K562 (cell line): ENCODE measurements at regions not wholly inside any gene's neighbourhood (a gene's known extent, or its start where the extent isn't known, plus 50 kb on each side); places are given as distances from the start of the nearest gene placed in this dataset.

Experiments
- ATAC-seq: fragments of 200-7000 bp; cut with Tn5 transposase; 3 replicates; pipeline ENCODE4 v1.9.1; 2020; ENCODE audit warnings: moderate library complexity
- BruUV-seq: library from RNA; stranded (reverse); fragments of 400-500 nt; replicated peaks from 2 replicates; lab custom pipeline; 2021; lab: Mats Ljungman, UMichigan
- CTCF ChIA-PET: fragments of 300-600 bp; formaldehyde crosslinking; extraction: SDS; loops from one replicate; lab custom pipeline; 2021; ENCODE audit warnings: low intra/inter-chr PET ratio; lab: Yijun Ruan, JAX
- POLR2A ChIA-PET: fragments of 300-600, 350-650 bp; sonication (Branson Sonifier 250); formaldehyde crosslinking; extraction: SDS; loops from one replicate; lab custom pipeline; 2021; ENCODE audit warnings: antibody characterized with exemption, inconsistent platforms; lab: Yijun Ruan, JAX
- DNase-seq, 4 experiments: peaks; one replicate each; pipeline versions ENCODE4 v3.0.0 to v3.0.0-alpha.2; 2011 to 2018; ENCODE audit warnings: low spot score in 3 of 4, mixed read lengths in 3 of 4; ENCODE audit errors: extremely low read depth in 1 of 4
- FAIRE-seq: peaks from 2 replicates; lab custom pipeline; 2011; peaks lifted over from hg19 to GRCh38; lab: Jason Lieb, UNC
- H2AFZ ChIP-seq: 2 replicates; pipeline ENCODE4 v1.6.0; 2011; ENCODE audit warnings: low read depth, low read length, control low read depth, inconsistent platforms
- H3K27ac ChIP-seq: fragments of 200-600 bp; 3 replicates; pipeline ENCODE4 v1.8.0; 2011; ENCODE audit warnings: low read depth, mild to moderate bottlenecking, control low read depth, inconsistent platforms, low read length, moderate library complexity, mixed read lengths; ENCODE audit errors: extremely low read depth
- H3K27me3 ChIP-seq, 2 experiments: fragments of 300-600 bp in 1 of 2; 2 replicates in 1 of 2; 3 replicates in 1 of 2; pipeline versions ENCODE4 v1.6.0 to v1.8.0; 2011; ENCODE audit warnings: inconsistent platforms in 2 of 2, low read length in 2 of 2, mild to moderate bottlenecking in 1 of 2, mixed read lengths in 1 of 2, moderate library complexity in 1 of 2; ENCODE audit not compliant: control insufficient read depth in 2 of 2, insufficient read depth in 2 of 2
- H3K36me3 ChIP-seq: fragments of 300-600 bp; 3 replicates; pipeline ENCODE4 v1.8.0; 2011; ENCODE audit warnings: mild to moderate bottlenecking, low read length, inconsistent platforms; ENCODE audit not compliant: control insufficient read depth, insufficient read depth
- H3K4me1 ChIP-seq, 2 experiments: fragments of 200-600 bp in 1 of 2; replicated peaks in 1 of 2; 2 replicates in 1 of 2; 3 replicates in 1 of 2; pipeline versions ENCODE4 v1.5.1 to v1.8.0; 2011; ENCODE audit warnings: inconsistent platforms in 2 of 2, low read length in 2 of 2, mild to moderate bottlenecking in 1 of 2, mixed read lengths in 1 of 2, moderate library complexity in 1 of 2; ENCODE audit not compliant: control insufficient read depth in 2 of 2, insufficient read depth in 2 of 2
- H3K4me2 ChIP-seq: 2 replicates; pipeline ENCODE4 v1.6.1; 2011; ENCODE audit warnings: low read length, control low read depth, inconsistent platforms, mixed read lengths; ENCODE audit not compliant: insufficient read depth
- H3K4me3 ChIP-seq: fragments of 200-600 bp; sonication (generic), shearing (Covaris generic); 2 replicates; pipeline ENCODE4 v1.5.1; 2016; ENCODE audit warnings: control low read depth, inconsistent platforms
- H3K79me2 ChIP-seq: fragments of 200-600 bp; 3 replicates; pipeline ENCODE4 v1.8.0; 2011; ENCODE audit warnings: low read length, inconsistent platforms; ENCODE audit not compliant: control insufficient read depth, insufficient read depth
- H3K9ac ChIP-seq, 2 experiments: 2 replicates each; pipeline versions ENCODE4 v1.6.0 to v1.6.1; 2011; ENCODE audit warnings: low read depth in 2 of 2, low read length in 2 of 2, control low read depth in 1 of 2, inconsistent platforms in 1 of 2, mild to moderate bottlenecking in 1 of 2, mixed read lengths in 1 of 2; ENCODE audit not compliant: insufficient read depth in 1 of 2
- H3K9me1 ChIP-seq: one replicate; pipeline ENCODE4 v1.6.0; 2011; ENCODE audit warnings: inconsistent platforms, mild to moderate bottlenecking, low read length, moderate library complexity; ENCODE audit not compliant: control insufficient read depth, insufficient read depth
- H3K9me3 ChIP-seq: replicated peaks from 2 replicates; pipeline ENCODE4 v1.5.1; 2011; ENCODE audit warnings: low read depth, low read length, inconsistent platforms; ENCODE audit not compliant: control insufficient read depth, insufficient read depth
- H4K20me1 ChIP-seq: replicated peaks from 2 replicates; pipeline ENCODE4 v1.6.1; 2011; ENCODE audit warnings: low read length, inconsistent platforms, mixed read lengths; ENCODE audit not compliant: control insufficient read depth, insufficient read depth
- FOXP1 ChIP-seq: sonication (generic); formaldehyde crosslinking; IDR thresholded peaks from 2 replicates; pipeline ENCODE4 v1.8.0; 2022; ENCODE audit warnings: mild to moderate bottlenecking, missing genetic modification reagents
- HDAC1 ChIP-seq, 2 experiments: fragments of 450-650 bp; IDR thresholded peaks; 2 replicates each; pipeline ENCODE4 v1.6.1; 2016 to 2017; ENCODE audit warnings: inconsistent platforms in 1 of 2, mild to moderate bottlenecking in 1 of 2, moderate library complexity in 1 of 2
- IRF2 ChIP-seq: sonication (generic); formaldehyde crosslinking; IDR thresholded peaks from 2 replicates; pipeline ENCODE4 v1.8.1; 2022; ENCODE audit warnings: mild to moderate bottlenecking, missing genetic modification reagents
- NFXL1 ChIP-seq: fragments of 450-650 bp; formaldehyde crosslinking; IDR thresholded peaks from 2 replicates; pipeline ENCODE4 v1.4.0; 2021; ENCODE audit warnings: mild to moderate bottlenecking
- RBM25 ChIP-seq: fragments of 200-400 bp; formaldehyde crosslinking; IDR thresholded peaks from 2 replicates; pipeline ENCODE4 v1.6.1; 2018; ENCODE audit warnings: low read length, low read depth, moderate library complexity; ENCODE audit not compliant: severe bottlenecking
- SMAD3 ChIP-seq: fragments of 450-650 bp; formaldehyde crosslinking; conservative IDR thresholded peaks from 2 replicates; pipeline ENCODE4 v1.4.0; 2020; ENCODE audit warnings: mild to moderate bottlenecking
- SRSF9 ChIP-seq: fragments of 200-400 bp; formaldehyde crosslinking; IDR thresholded peaks from 2 replicates; pipeline ENCODE4 v1.6.1; 2017; ENCODE audit warnings: low read depth, low read length, borderline replicate concordance
- ZFP36 ChIP-seq: fragments of 150-350 bp; IDR thresholded peaks from 2 replicates; pipeline ENCODE4 v1.6.1; 2018; ENCODE audit warnings: low read length, low read depth; ENCODE audit not compliant: partially characterized antibody
- WGBS: fragments of 100-300 bp; shearing (Covaris generic); methylation state at CpG from one replicate; pipeline ENCODE4 v1.1.6; 2016; ENCODE audit warnings: low coverage, mixed read lengths; ENCODE audit not compliant: insufficient coverage; ENCODE audit errors: missing lambda C conversion rate; 5-methylcytosine and 5-hydroxymethylcytosine counted together
- in situ Hi-C: fragments of 300-500 bp; cut with MboI; formaldehyde crosslinking; loops from 4 replicates; pipeline ENCODE4 v1.15.0; 2018; ENCODE audit warnings: inconsistent platforms, mixed read lengths
- intact Hi-C: fragments of 100-400 bp; cut with micrococcal nuclease; formaldehyde crosslinking; loops from 2 replicates; pipeline ENCODE4 v1.14.2; 2022
- TF ChIP-seq, protein P1 (sequence below): IDR thresholded peaks from 2 replicates; pipeline ENCODE4 v1.6.1; 2016; ENCODE audit warnings: missing genetic modification characterization, missing compliant biosample characterization

DNA sequence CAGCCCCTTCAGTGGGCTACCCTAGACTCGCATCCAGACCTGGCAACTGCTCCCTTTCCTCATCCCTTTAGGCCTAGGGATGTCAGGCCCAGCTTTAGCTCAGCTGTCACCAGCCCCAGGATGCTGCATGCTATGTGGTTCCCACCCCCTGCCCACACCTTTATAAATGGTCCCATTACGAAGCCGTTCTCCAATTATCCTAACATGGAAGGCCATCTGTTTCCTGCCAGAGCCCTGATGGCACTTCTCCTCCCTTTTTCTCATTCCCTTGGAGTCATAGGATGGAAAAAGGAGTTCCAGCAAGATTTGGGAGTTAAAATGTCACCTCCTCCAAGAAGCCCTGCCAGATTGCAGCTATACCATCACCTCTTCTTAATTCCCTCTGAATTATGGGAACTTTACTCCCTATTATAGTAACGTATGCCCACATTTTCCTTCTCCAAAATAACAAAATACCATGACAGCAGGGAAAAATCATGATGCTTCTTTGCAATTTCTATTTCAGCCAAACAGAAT lies 205.0 kb upstream of the GRIK3 start:
- no peak for ATAC-seq
- TF ChIP-seq ZFP36 (peak; percentile 91), RBM25 (peak; percentile 50), SMAD3 (CRISPR knock-in tag) (no peak)
- TF ChIP-seq, all 486 proteins: peak for 2
- no peak overlapping the region for H3K27ac ChIP-seq
- intact Hi-C loops (no loop called here), in situ Hi-C loops (no loop called here)
- H3K9me1 ChIP-seq: no peaks in the 10 kb centered on the region
- no peaks in the 10 kb centered on the region for H3K79me2 ChIP-seq
- DNase-seq (no peak), FAIRE-seq (no peak)
- H3K4me3 ChIP-seq: no peak overlapping the region
- peaks cover 2 to 9% of the 10 kb centered on the region in 2 experiments; a peak in 3 of 5 replicates for H3K27me3 ChIP-seq
- no TSS peak for BruUV-seq
- H3K9me3 ChIP-seq: no peaks in the 10 kb centered on the region
- WGBS: 0% methylated on average over 4 of the region's 4 CpGs
- no peak overlapping the region for H2AFZ ChIP-seq
- ChIA-PET POLR2A (interaction anchor here (0.6 to 0.9 kb wide), 3 partner anchors 9 to 175 kb away, joined by 3 read pairs; no protein-coding TSS in a partner anchor), CTCF (no interaction called here)
- no peaks in the 10 kb centered on the region for H3K36me3 ChIP-seq
- no peaks in the 10 kb centered on the region; the same call in 1 of the 2 replicates for H4K20me1 ChIP-seq
- no peaks in the 10 kb centered on the region for H3K4me1 ChIP-seq
- no peak overlapping the region for H3K4me2 ChIP-seq
- H3K9ac ChIP-seq: no peak overlapping the region

DNA sequence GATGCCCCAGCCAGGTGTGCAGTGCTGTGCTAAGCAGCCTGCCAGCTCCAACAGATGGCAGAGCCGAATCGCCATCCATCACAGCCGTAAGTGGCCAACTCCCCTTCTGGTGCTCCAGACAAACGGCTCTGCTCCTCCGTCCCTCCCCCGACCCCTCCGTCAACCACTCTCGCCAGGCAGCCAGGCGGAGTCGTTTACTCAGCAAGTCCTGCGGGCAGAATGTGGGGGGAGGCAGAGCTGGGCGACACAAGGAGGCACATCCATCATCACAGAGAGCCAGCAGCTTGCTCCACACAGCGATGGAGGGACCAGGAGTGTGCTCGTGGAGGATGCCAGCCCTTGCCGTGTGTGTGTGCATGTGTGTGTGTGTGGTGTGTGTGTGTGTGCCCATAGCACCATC lies 206.6 kb upstream of the GRIK3 start:
- no peaks in the 10 kb centered on the region for H3K9me3 ChIP-seq
- no TSS peak for BruUV-seq
- no peak overlapping the region for H3K27ac ChIP-seq
- no peak for DNase-seq
- POLR2A ChIA-PET: interaction anchor here (0.6 kb wide), 1 partner anchor 289 kb away, joined by 4 read pairs; no protein-coding TSS in a partner anchor
- no peaks in the 10 kb centered on the region for H3K9me1 ChIP-seq
- ATAC-seq: no peak
- WGBS: 0% methylated on average over 13 of the region's 15 CpGs
- intact Hi-C loops: no loop called here
- H3K36me3 ChIP-seq: no peaks in the 10 kb centered on the region
- H3K79me2 ChIP-seq: no peaks in the 10 kb centered on the region
- peaks cover 2 to 9% of the 10 kb centered on the region in 2 experiments; a peak in 3 of 5 replicates for H3K27me3 ChIP-seq
- H3K9ac ChIP-seq: no peak overlapping the region
- H3K4me1 ChIP-seq: no peaks in the 10 kb centered on the region
- TF ChIP-seq FOXP1 (CRISPR knock-in tag) (no peak), SRSF9 (no peak), NFXL1 (CRISPR knock-in tag) (no peak), IRF2 (CRISPR knock-in tag) (no peak), HDAC1 (IDR thresholded peaks at IDR 0.05) (no peak)
- TF ChIP-seq, protein P1, sequence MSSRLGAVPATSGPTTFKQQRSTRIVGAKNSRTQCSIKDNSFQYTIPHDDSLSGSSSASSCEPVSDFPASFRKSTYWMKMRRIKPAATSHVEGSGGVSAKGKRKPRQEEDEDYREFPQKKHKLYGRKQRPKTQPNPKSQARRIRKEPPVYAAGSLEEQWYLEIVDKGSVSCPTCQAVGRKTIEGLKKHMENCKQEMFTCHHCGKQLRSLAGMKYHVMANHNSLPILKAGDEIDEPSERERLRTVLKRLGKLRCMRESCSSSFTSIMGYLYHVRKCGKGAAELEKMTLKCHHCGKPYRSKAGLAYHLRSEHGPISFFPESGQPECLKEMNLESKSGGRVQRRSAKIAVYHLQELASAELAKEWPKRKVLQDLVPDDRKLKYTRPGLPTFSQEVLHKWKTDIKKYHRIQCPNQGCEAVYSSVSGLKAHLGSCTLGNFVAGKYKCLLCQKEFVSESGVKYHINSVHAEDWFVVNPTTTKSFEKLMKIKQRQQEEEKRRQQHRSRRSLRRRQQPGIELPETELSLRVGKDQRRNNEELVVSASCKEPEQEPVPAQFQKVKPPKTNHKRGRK (tag): no peak
- TF ChIP-seq, all 486 proteins: peak for 0
- H4K20me1 ChIP-seq: no peaks in the 10 kb centered on the region; the same call in 1 of the 2 replicates
- in situ Hi-C loops: no loop called here
- H3K4me3 ChIP-seq: no peak overlapping the region
- no peak for FAIRE-seq
- no peak overlapping the region for H2AFZ ChIP-seq
- CTCF ChIA-PET: no interaction called here
- no peak overlapping the region for H3K4me2 ChIP-seq
